Esophagus muscularis mucosa (tissue), 3 donors: ENCODE measurements at regions not wholly inside any gene's neighbourhood (a gene's known extent, or its start where the extent isn't known, plus 50 kb on each side); places are given as distances from the start of the nearest gene placed in this dataset.

Experiments used
- POLR2A ChIP-seq: fragments of 450-650 bp; IDR thresholded peaks from one replicate; pipeline ENCODE4 v1.6.1; 2017; ENCODE audit warnings: antibody characterized with exemption, moderate library complexity, mild to moderate bottlenecking, low read depth
- POLR2AphosphoS5 ChIP-seq, 2 donors: sonication (generic); formaldehyde crosslinking; IDR thresholded peaks; one replicate each; pipeline ENCODE4 v1.6.1; 2017; ENCODE audit warnings: antibody characterized with exemption in 2 of 2
- TF ChIP-seq, protein P1 (sequence below), 3 experiments: fragments of 200-600 bp in 2 of 3; fragments of 450-650 bp in 1 of 3; sonication (generic) in 2 of 3; IDR thresholded peaks; one replicate each; pipeline ENCODE4 v1.5.1; 2017 to 2019; ENCODE audit warnings: antibody characterized with exemption in 3 of 3, mild to moderate bottlenecking in 2 of 3, moderate library complexity in 1 of 3

DNA sequence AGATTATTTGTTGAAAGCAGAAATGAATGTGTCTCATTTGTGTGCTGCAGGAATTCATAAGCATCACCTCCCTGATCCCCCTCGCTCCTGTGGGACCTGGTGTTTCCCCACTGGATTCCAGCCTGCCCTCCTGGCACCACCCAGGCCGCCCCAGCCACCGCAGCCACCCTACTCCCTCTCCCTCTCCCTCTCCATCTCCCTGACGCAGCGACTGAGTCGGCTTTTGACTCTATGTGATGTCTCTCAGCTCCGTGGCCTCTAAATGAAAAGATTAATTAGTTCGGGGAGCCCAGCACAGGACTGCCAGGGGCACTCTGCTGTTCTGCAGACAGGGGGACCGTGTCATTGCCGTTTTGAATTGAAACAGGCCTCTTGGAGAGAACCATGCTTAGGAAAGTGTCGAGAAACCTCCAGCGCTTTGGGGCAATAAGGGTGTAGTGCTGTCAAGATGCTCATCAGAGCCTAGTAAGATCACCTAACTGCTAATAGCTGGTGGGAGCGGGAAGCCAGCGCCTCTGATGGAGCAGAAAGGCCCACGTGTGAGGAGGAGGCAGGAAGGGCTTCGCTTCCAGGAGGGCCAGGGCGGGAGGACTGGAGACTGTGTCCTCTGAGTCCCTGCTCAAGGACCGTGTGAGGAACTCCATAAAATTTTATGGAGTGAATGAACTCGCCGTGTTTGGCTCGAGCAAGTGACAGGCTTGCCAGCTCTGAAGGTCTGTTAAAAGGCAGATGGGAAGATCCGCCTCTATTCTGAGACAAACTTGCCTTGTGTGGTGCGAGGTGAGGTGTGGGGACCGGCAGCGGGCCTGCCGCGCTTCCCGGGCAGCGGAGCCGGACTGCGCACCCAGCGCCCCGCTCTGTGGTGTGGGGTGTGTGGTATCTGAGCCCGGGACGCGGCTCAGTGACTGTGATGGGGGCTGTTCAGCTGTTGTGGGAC, 157.4 kb upstream of the C14orf180 start:
- no peak for TF ChIP-seq POLR2AphosphoS5 (IDR thresholded peaks at IDR 0.05)
- TF ChIP-seq, protein P1, sequence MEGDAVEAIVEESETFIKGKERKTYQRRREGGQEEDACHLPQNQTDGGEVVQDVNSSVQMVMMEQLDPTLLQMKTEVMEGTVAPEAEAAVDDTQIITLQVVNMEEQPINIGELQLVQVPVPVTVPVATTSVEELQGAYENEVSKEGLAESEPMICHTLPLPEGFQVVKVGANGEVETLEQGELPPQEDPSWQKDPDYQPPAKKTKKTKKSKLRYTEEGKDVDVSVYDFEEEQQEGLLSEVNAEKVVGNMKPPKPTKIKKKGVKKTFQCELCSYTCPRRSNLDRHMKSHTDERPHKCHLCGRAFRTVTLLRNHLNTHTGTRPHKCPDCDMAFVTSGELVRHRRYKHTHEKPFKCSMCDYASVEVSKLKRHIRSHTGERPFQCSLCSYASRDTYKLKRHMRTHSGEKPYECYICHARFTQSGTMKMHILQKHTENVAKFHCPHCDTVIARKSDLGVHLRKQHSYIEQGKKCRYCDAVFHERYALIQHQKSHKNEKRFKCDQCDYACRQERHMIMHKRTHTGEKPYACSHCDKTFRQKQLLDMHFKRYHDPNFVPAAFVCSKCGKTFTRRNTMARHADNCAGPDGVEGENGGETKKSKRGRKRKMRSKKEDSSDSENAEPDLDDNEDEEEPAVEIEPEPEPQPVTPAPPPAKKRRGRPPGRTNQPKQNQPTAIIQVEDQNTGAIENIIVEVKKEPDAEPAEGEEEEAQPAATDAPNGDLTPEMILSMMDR (IDR thresholded peaks at IDR 0.05) = no peak
- no peak for TF ChIP-seq POLR2A
